ENCODE measurements at regions not wholly inside any gene's neighbourhood (a gene's known extent, or its start where the extent isn't known, plus 50 kb on each side); places are given as distances from the start of the nearest gene placed in this dataset.
"Not testable (repeated sequence)": the region's sequence is repeated elsewhere in the genome, so short reads cannot be mapped to it uniquely, and the experiment has no call there.

DNA sequence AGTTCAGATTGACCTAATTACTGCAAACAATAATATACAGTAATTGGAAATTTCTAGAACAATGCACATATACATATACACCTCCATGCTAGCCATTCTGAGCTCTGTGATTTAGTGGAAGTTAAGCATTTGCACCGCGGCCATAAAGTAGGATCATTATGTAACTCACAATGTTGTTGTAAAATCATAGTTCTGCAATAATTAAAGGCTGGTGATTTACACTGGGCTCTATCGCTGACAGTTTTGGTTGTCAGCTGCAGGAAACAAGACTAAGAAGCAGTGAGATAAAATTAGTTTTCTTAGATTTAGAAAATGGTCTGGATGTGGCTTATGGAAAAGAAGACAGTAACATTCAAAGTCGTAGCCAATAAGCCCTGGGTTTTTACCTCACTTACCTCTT, 776.3 kb downstream of the TMEM121 start:
- no peak for DNase-seq

DNA sequence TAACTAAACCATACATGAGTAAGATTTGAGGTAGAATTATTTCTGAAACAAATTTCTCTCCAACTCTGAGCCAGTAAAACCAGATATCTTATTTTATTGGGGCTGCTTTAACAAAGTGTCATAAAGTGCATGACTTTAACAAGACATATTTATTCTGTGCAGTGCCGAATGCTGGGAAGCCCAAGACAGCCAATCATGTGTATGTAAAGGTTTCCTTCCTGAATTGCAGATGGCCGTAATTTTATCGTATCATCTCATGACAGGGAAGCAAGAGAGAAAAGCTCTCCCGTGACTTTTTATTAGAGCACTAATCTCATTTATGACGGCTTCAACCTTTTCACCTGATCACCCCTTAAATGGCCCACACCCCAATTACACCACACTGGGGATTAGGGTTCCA, 777.9 kb downstream of the TMEM121 start:
- no peak for DNase-seq

DNA sequence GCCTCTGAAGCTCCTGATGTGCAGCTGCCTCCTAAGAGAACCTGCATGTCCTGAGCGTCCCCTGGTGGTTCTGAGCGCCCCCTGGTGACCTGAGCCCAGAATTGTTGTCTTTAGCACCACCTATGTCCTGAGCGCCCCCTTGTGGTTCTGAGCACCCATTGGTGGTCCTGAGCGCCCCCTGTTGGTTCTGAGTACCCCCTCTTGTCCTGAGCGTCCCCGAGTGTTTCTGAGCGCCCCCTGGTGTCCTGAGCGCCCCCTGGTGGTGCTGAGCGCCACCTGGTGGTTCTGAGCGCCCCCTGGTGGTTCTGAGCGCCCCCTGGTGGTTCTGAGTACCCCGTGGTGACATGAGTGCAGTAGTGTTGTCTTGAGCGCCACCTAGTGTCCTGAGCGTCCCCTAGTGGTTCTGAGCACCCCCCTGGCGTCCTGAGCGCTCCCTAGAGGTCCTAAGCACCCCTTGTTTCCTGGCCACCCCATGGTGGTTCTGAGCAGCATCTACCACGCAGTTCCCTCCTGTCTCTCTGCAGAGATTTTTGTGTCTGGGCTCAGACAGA, 782.5 kb downstream of the TMEM121 start:
- peak; percentile 73 to 78 for DNase-seq

DNA sequence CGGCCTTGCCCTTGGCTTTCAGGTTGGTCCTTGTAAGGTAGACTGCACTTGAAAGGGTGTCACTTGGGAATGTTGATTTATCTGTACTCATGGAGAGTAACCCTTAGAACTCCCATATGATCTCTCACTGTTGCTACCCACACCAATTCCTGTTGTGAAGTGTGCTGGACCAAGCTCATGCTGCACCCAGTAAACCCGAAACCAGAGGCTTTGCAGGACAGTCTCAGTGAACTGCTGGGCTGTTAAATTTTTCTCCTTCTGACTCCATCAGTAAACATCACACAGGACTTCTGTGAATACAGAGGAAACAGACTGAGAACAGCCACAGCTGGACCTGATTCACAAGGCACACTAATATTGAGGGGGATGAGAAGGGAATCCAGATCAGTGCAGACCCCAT, 783.0 kb downstream of the TMEM121 start:
- DNase-seq: no peak

DNA sequence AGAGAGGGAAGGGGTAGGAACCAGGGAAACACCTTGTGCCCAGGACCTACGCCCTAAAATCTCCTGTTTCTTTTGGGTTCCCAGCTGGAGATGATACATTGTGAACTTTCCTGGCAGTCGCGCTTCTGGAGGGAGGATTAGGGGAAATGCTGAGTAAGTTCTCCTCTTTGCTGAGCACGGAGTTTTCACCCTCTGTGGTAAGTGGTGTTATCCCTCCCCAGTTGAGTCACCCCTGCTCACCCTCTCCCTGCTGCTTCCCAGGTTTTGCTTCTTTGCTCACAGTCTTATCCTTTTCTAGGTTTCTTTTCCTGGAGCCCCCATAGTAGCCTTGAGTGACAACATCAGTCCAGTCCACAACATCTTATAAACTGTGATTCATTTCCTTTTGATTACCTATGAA, 789.1 kb downstream of the TMEM121 start:
- DNase-seq: no peak

DNA sequence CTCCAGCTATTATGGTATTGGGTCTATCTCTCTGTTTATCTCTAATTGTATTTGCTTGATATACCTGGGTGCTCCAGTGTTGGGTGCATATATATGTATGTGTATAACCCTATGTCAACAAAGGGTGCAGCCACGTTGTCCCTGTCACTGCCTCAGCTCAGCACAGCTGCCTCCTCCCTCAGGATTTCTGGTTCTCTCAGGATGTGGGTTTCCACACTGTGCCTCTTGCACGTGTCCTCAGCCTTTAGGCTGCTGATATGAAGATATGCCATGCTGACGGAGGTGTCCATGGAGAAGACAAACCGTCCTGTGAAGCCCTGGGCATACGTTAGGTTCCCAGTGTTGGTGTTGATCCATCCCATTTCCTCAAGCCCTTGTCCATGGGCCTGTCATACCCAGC, 791.2 kb downstream of the TMEM121 start:
- DNase-seq: no peak

DNA sequence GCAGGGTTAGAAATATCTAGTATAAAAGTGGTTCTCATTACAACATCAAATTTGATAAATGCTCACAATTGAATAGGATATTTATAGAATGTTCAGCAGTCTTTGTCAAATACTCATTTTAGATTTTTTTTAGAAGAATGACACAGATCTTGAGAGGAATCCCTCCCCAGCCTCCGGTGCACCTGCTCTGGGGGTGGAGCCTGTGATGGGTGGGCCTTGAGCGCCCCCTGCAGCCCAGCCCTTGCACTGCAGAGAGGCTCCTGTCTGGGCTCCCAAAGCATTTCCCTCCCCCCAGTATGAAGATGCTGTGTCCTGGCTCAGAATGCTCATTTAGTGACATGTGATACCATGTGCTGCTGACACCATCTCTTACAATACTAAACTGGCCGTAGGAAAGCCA, 792.3 kb downstream of the TMEM121 start:
- peak; percentile 46 for DNase-seq

DNA sequence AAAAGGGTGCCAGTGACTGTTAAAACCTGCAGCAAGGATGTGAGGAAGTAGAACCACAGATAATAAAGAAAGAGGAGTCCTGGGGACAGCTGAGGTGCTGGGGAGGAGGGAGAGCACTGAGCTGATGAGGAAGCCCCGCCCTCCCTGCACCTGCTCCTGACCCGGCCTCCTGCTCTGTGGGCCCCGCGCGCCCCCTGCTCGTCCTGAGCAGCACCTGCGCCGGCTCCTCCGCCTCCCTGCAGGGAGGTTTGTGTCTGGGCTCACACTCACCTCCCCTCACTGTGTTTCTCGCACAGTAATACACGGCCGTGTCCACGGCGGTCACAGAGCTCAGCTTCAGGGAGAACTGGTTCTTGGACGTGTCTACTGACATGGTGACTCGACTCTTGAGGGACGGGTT, 797.6 kb downstream of the TMEM121 start:
- peak; percentile 17 to 50 for DNase-seq

DNA sequence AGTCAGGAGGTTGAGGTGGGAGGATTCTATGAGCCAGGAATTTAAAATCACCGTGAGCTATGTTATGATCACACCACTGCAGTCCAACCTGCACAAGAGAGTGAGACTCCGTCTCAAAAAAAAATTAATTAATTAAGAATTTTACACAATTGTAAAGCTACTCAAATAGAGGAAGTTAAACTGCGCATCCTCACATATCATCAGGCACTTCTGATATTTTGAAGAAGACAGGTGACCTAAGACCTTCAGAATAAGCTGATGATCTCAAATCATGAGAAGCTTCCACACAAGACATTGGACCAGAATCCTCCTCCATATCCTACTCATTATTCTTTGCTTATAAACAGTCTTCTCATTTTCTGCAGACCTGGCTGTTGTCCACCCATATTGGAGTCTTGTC, 800.9 kb downstream of the TMEM121 start:
- no peak for DNase-seq

DNA sequence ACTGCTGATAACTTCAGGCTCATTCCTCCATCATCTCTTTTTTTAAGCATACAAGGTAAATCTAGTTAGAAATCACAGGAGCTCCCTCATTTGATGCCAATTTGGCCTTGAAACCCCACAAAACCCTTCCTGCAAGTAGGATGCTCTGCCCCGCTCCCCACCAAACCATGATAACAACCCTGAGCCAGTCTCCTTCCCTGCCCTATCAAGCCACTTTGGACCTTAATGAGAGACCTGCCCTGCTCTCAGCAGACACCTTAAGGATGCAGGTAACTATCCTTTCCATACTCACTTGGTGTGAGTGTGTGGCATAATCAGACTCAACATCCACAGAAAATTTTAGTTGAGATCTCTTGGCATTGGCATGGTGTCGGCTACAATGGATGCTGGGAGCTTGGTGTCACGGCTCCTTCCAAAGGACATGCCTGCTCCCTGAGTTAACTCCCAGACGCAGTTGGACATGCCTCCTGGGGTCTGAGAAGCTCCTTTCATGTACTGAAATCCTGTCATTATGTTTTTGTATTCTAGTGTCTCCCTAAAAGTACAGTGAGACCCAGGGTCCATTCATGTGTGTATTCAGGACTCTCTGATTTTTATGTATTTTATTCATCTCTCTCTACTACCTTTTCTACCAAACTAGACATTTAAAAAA, 801.4 kb downstream of the TMEM121 start:
- not testable (repeated sequence) for DNase-seq

DNA sequence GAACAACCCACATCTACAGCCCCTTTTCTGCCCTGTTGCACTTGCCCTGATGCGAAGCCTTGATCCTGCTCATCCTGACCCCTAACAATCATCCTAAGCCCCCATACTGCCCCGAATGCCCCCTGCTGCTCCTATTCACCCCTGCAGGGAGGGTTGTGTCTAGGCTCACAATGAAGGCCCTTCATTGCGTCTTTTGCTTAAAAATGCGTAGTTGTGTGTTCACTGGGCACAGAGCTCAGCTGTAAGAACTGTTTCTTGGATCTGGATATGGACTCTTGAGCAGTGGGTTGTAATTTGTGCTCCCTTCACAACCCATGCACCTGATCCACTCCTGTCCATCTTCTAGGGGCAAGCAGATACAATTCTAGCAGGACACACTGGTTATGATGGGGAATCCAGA, 802.9 kb downstream of the TMEM121 start:
- not testable (repeated sequence) for DNase-seq

DNA sequence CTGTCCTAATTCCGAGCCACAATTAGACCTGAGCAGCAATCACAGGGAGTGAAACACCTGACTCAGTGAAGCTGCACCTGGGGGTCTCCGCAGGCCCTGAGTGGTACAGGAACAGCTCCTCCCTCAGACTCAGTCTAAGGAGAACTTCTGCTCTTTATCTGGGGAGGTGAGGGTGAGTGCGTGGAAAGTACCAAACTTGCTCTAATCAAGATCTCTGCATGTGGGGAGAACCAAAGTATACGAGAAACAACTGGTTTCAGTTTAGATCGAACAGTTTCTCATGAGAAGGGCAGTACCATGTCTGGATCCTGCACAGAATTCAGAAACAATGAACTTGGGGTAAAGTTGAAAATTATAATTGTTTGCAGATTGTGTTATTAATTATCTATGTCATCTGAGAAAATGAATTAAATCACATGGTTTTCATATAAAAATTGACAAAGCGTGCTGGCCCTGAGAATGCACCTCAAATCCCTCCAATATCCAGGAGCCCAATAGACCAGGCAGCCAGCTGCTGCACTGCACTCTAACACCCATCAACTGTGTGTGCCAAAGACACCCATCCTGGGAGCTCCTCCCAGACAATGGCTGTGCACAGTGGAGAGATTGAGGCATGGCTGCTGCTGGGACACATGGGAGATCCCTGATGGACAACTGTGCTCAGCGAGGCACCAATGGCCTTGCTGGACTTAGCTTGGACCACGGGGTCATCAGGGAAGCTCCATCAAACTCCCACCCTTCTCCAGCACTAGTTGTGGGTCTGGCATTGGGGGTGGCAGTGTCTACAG, 803.8 kb downstream of the TMEM121 start:
- DNase-seq: not testable (repeated sequence)

DNA sequence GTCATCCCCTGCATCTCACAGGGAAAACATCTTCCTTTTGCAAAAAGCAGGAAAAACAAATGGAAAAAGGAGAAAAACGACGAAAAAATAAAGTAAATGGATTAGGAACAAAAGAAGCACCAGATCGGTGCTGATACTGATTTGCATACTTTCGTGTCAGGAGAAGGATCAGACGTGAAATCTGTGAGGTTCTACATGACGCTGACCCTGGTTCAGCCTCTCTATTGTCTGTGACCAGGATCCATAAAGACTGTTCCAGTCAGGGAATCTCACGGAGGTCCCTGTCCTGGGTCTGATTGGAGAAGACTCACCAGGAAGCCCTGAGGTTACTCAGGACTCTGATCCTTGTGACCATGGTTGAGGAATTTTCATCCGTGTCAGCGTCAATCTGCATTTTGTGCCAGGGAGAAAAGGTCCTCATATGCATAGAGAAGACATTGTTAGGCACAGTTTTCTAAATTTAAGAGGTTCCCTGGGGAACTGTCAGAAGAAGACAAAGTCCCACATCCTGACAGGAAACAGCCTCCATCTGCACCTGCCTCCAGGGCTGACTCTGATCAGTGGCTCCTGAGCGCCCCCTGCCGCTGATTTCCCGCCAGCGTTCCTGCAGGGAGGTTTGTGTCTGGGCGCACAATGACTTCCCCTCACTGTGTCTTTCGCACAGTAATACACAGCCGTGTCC, 808.2 kb downstream of the TMEM121 start:
- peak; percentile 54 to 74 for DNase-seq

DNA sequence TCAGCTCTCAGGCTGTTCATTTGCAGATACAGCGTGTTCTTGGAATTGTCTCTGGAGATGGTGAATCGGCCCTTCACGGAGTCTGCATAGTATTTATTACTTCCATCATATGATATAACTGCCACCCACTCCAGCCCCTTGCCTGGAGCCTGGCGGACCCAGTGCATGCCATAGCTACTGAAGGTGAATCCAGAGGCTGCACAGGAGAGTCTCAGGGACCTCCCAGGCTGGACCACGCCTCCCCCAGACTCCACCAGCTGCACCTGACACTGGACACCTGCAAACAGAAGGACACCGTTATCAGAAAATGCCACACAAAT, 808.7 kb downstream of the TMEM121 start:
- not testable (repeated sequence) for DNase-seq

DNA sequence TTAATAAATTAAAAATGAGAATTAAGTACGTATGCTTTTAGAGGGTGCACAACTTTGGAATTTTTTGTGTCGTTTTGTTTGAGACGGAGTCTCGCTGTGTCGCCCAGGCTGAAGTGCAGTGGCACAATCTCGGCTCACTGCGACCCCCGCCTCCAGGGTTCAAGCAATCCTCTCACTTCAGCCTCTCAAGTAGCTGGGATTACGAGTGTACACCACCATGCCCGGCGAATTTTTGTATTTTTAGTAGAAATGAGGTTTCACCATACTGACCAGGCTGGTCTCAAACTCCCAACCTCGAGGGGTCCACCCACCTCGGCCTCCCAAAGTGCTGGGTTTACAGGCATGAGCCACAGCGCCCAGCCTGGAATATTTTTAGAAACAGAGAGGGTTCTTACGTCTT, 812.4 kb downstream of the TMEM121 start:
- DNase-seq: not testable (repeated sequence)

DNA sequence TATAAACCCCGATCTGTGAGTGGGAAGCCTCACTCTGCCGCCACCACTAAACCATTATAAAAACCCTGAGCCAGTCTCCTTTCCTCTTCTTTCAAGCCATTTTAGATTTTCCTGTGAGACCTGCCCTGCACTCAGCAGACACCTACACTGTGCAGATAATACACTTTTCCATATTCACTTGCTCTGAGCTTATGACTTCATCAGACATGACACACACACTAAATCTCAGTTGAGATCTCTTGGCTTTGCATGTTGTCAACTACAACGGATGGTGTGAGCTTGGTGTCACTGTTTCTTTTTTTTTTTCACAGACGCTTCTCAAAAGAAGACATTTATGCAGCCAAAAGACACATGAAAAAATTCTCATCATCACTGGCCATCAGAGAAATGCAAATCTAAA, 814.3 kb downstream of the TMEM121 start:
- not testable (repeated sequence) for DNase-seq

DNA sequence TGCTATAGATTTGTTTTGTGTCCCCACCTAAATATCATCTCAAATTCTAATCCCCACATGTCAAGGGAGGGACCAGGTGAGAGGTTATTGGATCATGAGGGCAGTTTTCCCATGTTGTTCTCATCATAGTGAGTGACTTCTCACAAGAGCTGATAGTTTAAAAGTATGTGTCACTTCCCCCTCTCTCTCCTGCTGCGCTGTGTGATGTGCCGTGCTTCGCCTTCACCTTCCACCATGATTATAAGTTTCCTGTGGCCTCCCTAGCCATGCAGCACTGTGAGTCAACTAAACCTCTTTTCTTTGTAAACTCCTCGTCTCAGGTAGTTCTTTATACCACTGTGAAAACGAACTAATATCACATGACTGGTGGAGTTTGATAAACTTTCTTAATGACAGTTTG, 814.8 kb downstream of the TMEM121 start:
- DNase-seq: not testable (repeated sequence)

DNA sequence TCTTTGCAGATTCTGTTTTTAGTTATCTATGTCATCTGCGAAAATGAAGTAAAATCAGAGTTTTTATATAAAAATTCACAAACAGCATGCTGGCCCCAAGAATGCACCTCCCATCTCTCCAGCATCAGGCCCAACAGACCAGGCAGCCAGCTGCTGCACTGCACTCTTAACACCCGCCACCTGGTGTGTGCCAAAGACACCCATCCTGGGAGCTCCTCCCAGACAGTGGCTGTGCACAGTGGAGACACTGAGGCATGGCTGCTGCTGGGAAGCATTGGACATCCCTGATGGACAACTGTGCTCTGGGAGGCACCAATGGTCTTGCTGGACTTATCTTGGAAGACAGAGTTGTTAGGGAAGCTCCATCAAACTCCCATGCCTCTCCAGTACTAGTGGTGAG, 817.2 kb downstream of the TMEM121 start:
- no peak for DNase-seq

DNA sequence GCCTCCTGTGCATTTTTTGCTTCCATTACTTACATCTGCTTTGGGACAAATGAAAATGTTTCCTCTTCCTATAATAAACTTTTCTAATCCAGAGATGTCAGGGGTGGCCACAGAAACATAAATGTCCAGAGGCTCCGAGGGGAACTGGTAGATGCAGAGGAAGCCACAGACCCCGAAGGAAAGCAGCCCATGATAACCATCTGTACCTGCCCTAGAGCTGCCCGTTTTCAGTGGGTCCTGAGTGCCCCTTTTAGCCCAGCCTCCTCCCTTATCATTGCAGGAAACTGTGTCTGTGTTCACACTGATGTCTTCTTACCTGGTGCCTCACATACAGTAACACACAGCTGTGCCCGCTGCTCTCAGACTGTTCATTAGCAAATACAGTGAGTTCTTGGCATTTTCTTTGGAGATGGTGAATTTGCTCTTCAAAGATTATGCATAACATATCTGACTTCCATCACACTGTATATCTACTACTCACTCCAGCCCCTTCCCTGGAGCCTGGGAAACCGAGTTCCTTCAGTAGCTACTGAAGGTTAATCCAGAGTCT, 817.8 kb downstream of the TMEM121 start:
- DNase-seq: not testable (repeated sequence)

DNA sequence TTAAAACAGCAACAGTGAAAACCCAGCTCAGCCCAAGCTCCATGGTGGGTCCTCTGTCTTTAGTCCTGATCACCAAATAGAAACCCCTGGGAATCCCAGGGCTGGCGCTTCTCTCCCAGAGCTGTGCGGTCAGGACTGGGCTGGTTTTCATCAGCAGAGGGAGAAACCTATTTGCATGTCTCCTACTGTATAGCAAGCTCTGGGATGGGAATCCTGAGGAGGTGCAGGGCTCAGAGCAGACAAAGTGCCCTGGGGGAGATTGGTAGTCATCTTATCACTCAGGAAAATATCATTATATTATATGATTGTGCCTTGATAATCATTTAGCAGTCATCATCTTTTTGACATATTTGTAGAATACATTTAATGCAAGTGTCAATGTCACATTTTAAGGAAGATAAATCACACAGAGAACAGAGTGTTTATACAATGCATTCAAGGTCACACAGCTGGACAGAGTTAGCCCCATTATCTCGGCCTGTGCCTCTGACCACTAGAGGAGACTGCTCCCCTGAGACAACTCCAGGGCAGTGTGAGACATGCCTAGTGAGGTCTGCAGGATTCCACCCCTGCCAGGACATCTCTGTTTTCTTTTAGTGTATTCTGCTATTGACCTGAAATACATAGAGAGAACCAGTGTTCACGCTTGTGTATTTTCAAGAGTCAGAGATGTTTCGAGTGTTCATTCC, 818.6 kb downstream of the TMEM121 start:
- not testable (repeated sequence) for DNase-seq

DNA sequence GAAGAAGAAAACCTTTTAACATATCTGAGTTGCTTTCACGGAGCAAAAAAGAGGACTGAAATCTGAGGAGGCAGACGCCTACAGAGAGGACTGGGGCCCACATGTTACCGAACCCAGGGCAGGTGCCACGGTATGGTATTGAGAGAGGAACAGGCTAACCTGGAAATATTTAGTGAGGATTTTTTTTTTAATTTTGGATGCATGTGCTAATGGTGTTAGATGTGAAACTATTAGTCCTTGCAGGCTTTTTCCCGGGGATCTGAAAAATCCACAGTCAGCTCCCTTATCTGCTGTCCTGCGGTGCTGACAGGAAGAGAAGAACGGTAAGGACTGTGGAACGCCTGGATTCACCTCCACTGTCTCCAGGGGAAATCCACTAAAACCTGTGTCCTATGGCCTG, 819.7 kb downstream of the TMEM121 start:
- DNase-seq: no peak

DNA sequence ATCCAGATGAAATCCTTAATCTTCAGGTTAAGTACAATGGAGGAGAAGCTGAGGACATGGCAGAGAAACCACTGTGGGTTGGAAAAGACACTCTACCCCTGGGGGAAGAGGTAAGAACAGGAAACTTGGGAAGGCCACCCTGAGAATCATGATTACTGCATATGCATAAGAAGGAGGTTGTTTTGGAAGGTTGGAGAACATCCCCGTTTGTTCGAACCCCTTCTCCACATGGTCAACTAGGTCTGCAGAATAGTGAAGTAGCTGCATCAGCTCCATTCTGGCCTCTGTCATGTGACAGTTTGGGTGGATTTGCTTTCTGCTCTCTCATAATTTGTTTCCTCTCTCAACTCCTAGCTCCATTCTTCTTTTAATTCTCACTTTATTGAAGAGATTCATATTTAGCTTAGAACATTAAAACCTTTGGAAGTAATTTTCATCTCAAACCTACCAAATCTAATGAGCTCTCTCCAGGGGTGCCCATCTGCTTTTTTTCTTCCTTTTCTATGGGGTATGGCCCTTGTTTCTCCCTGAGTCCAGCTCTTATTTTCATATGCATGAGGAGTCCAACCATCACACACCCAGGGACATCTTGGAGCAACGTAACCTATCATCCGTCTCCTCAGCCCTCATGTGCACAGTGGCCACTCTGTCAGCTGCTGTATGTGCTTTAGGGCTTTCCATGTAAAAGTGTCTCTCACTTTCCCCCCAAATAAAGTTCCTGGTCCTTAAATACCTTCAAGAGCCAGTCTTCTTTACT, 820.3 kb downstream of the TMEM121 start:
- no peak for DNase-seq

Measured in CD4-positive, alpha-beta T cell treated with Interleukin-1 beta for 1 hour (primary cell).